SU-DHL-6 (cell line): ENCODE measurements at regions not wholly inside any gene's neighbourhood (a gene's known extent, or its start where the extent isn't known, plus 50 kb on each side); places are given as distances from the start of the nearest gene placed in this dataset.

Source experiments
- H2AFZ ChIP-seq: fragments of 200-600 bp; sonication (generic); 2 replicates; pipeline ENCODE4 v1.6.1; 2014; ENCODE audit warnings: low read depth, mild to moderate bottlenecking, moderate library complexity, mixed read lengths, antibody characterized with exemption, low read length; ENCODE audit not compliant: severe bottlenecking
- H3F3A ChIP-seq: fragments of 200-600 bp; shearing (Covaris generic); 2 replicates; pipeline ENCODE4 v1.6.0; 2016; ENCODE audit warnings: antibody characterized with exemption, mild to moderate bottlenecking; ENCODE audit not compliant: insufficient read depth
- H3K27ac ChIP-seq: fragments of 200-600 bp; sonication (generic); 2 replicates; pipeline ENCODE4 v1.5.1; 2016; ENCODE audit warnings: low read depth, mild to moderate bottlenecking, low read length, moderate library complexity, mixed read lengths
- H3K27me3 ChIP-seq: fragments of 200-600 bp; sonication (generic), shearing (Covaris generic); 2 replicates; pipeline ENCODE4 v1.6.0; 2014; ENCODE audit warnings: mild to moderate bottlenecking, low read length
- H3K36me3 ChIP-seq: fragments of 200-600 bp; sonication (generic); 2 replicates; pipeline ENCODE4 v1.6.1; 2014; ENCODE audit warnings: mild to moderate bottlenecking, low read length, mixed read lengths
- H3K4me2 ChIP-seq: fragments of 300-600, 200-600 bp; shearing (Covaris generic), sonication (generic); 2 replicates; pipeline ENCODE4 v1.6.0; 2014; ENCODE audit warnings: low read length, low read depth, mild to moderate bottlenecking; ENCODE audit not compliant: poor library complexity, severe bottlenecking
- H3K4me3 ChIP-seq: fragments of 200-600 bp; sonication (generic); 2 replicates; pipeline ENCODE4 v1.5.1; 2014; ENCODE audit warnings: antibody characterized with exemption, low read length, mild to moderate bottlenecking, mixed read lengths; ENCODE audit not compliant: insufficient read depth, poor library complexity, severe bottlenecking
- H3K79me2 ChIP-seq: fragments of 200-600 bp; sonication (generic); 2 replicates; pipeline ENCODE4 v1.6.1; 2014; ENCODE audit warnings: mild to moderate bottlenecking, low read length, moderate library complexity; ENCODE audit not compliant: insufficient read depth
- H3K9ac ChIP-seq: fragments of 200-600 bp; sonication (generic); 2 replicates; pipeline ENCODE4 v1.7.0; 2014; ENCODE audit warnings: mild to moderate bottlenecking, low read length
- H3K9me2 ChIP-seq: fragments of 200-600 bp; sonication (generic); replicated peaks from 2 replicates; pipeline ENCODE4 v1.6.1; 2014; ENCODE audit warnings: low read length; ENCODE audit not compliant: insufficient read depth
- H3K9me3 ChIP-seq: fragments of 200-600 bp; sonication (generic); 2 replicates; pipeline ENCODE4 v1.6.1; 2014; ENCODE audit warnings: low read length, mixed read lengths; ENCODE audit not compliant: insufficient read depth
- H4K20me1 ChIP-seq: fragments of 200-600 bp; sonication (generic); 2 replicates; pipeline ENCODE4 v1.6.1; 2014; ENCODE audit warnings: low read depth, mild to moderate bottlenecking, antibody characterized with exemption, low read length, moderate library complexity, mixed read lengths
- CTCF ChIP-seq: fragments of 200-600 bp; sonication (generic); IDR thresholded peaks from one replicate; pipeline ENCODE4 v1.5.1; 2017; ENCODE audit warnings: antibody characterized with exemption, mild to moderate bottlenecking, low read length, moderate library complexity; ENCODE audit not compliant: insufficient read depth, poor library complexity, severe bottlenecking
- EZH2phosphoT487 ChIP-seq: fragments of 200-600 bp; sonication (generic), shearing (Covaris generic); conservative IDR thresholded peaks from 2 replicates; pipeline ENCODE4 v1.6.1; 2018; ENCODE audit warnings: mild to moderate bottlenecking, antibody characterized with exemption, low read length, moderate library complexity, mixed read lengths

DNA sequence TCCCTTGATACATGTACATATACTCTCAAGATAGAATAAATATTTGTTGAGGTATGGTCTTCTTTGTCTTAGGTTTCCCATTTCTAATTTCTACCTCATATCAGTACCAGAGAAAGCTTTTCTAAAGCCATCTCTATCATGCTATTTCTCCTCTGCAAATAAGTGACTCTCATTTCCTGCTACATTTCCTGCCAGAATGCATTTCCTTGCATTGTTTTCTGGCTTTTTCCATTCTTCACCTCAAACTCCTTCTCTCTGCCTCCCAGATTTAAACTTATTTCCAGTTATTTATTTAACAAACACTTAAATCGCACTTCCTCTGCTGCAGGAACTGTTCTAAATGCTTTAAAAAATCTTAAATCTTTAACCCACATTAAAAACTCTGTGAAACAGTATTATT, 74.4 kb upstream of the STMND1 start:
- Histone ChIP-seq H3K4me2 (no peak overlapping the region), H3K79me2 (no peaks in the 10 kb centered on the region), H3K9me3 (no peaks in the 10 kb centered on the region), H3K36me3 (no peaks in the 10 kb centered on the region), H3K9me2 (no peaks in the 10 kb centered on the region), H3K4me3 (no peak overlapping the region), H3F3A (no peaks in the 10 kb centered on the region), H3K27ac (no peak overlapping the region), H2AFZ (no peak overlapping the region), H4K20me1 (no peaks in the 10 kb centered on the region), H3K27me3 (no peaks in the 10 kb centered on the region), H3K9ac (no peak overlapping the region)
- no peak for TF ChIP-seq CTCF
- TF ChIP-seq EZH2phosphoT487 = no peak

DNA sequence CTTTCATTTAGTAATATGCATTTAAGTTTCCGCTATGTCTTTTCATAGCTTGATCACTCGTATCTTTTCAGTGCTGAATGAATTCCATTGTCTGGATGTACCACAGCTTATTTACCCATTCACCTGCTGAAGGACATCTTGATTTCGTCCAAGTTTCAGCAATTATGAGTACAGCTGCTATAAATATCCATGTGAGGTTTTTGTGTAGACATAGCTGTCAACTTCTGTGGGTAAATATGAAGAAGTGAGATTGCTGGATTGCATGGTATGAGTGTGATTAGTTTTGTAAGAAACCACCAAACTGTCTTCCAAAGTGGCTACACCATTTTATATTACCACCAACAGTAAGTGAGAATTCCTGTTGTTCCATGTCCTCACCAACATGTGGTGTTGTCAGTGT, 79.2 kb upstream of the STMND1 start:
- no peaks in the 10 kb centered on the region for H3K36me3 ChIP-seq
- no peak for TF ChIP-seq CTCF
- TF ChIP-seq EZH2phosphoT487 = no peak
- H4K20me1 ChIP-seq = no peaks in the 10 kb centered on the region
- no peak overlapping the region for H3K27ac ChIP-seq
- H2AFZ ChIP-seq = no peak overlapping the region
- H3K4me3 ChIP-seq = no peak overlapping the region
- no peaks in the 10 kb centered on the region for H3K27me3 ChIP-seq
- H3K4me2 ChIP-seq = no peak overlapping the region
- no peaks in the 10 kb centered on the region for H3K79me2 ChIP-seq
- H3K9ac ChIP-seq = no peak overlapping the region
- no peaks in the 10 kb centered on the region for H3F3A ChIP-seq
- H3K9me2 ChIP-seq = no peaks in the 10 kb centered on the region
- H3K9me3 ChIP-seq = no peaks in the 10 kb centered on the region

GRCh38 chr6:17021539-17021889, 80.3 kb upstream of the STMND1 start:
- Histone ChIP-seq H3K4me2 (no peak overlapping the region), H2AFZ (no peak overlapping the region)
- TF ChIP-seq EZH2phosphoT487 (no peak), CTCF (no peak)

More at GRCh38 chr6:17021539-17021889, 80.3 kb upstream of the STMND1 start:
- Histone ChIP-seq H3K4me3 (no peak overlapping the region), H3K27me3 (no peaks in the 10 kb centered on the region), H3K36me3 (no peaks in the 10 kb centered on the region), H3K79me2 (no peaks in the 10 kb centered on the region), H3K27ac (no peak overlapping the region), H3K9me3 (no peaks in the 10 kb centered on the region), H3K9me2 (no peaks in the 10 kb centered on the region), H3F3A (no peaks in the 10 kb centered on the region), H3K9ac (no peak overlapping the region), H4K20me1 (no peaks in the 10 kb centered on the region)
